A673 (cell line): ENCODE measurements at regions not wholly inside any gene's neighbourhood (a gene's known extent, or its start where the extent isn't known, plus 50 kb on each side); places are given as distances from the start of the nearest gene placed in this dataset.

Experiments used
- BruUV-seq: library from RNA; stranded (reverse); fragments of 400-500 nt; replicated peaks from 2 replicates; lab custom pipeline; 2021; lab: Mats Ljungman, UMichigan
- CTCF ChIA-PET: fragments of 300-600 bp; sonication (Branson Sonifier 250); formaldehyde crosslinking; loops from one replicate; lab custom pipeline; 2022; ENCODE audit warnings: antibody characterized with exemption; lab: Charles Lee
- POLR2A ChIA-PET: fragments of 300-600 bp; sonication (Branson Sonifier 250); formaldehyde crosslinking; loops from one replicate; lab custom pipeline; 2022; ENCODE audit warnings: antibody characterized with exemption; ENCODE audit not compliant: low non-redundant PET; lab: Charles Lee
- DNase-seq: peaks from one replicate; pipeline ENCODE4 v3.0.0-alpha.2; 2015; ENCODE audit warnings: low spot score
- H3K27ac ChIP-seq: fragments of 200-600 bp; sonication (generic); 2 replicates; pipeline ENCODE4 v1.5.1; 2016; ENCODE audit warnings: mixed run types, low read depth, mild to moderate bottlenecking, mixed read lengths, antibody characterized with exemption, low read length; ENCODE audit not compliant: poor library complexity, severe bottlenecking
- H3K27me3 ChIP-seq: fragments of 200-600 bp; sonication (generic); replicated peaks from 2 replicates; pipeline ENCODE4 v1.6.1; 2017; ENCODE audit warnings: mixed run types, low read depth, mild to moderate bottlenecking, mixed read lengths, antibody characterized with exemption, low read length; ENCODE audit not compliant: insufficient read depth, poor library complexity
- H3K36me3 ChIP-seq: fragments of 200-600 bp; sonication (generic); 2 replicates; pipeline ENCODE4 v1.6.1; 2016; ENCODE audit warnings: mixed run types, mild to moderate bottlenecking, mixed read lengths, antibody characterized with exemption, low read length; ENCODE audit not compliant: insufficient read depth, poor library complexity, severe bottlenecking
- H3K4me1 ChIP-seq: fragments of 200-600 bp; sonication (generic); 2 replicates; pipeline ENCODE4 v1.6.1; 2017; ENCODE audit warnings: mixed run types, mild to moderate bottlenecking, mixed read lengths, antibody characterized with exemption, low read length; ENCODE audit not compliant: insufficient read depth, poor library complexity, severe bottlenecking
- H3K4me3 ChIP-seq: fragments of 200-600 bp; sonication (generic); 2 replicates; pipeline ENCODE4 v1.5.1; 2016; ENCODE audit warnings: low read depth, mixed run types, mild to moderate bottlenecking, mixed read lengths, low read length; ENCODE audit not compliant: poor library complexity, severe bottlenecking
- H3K9me3 ChIP-seq: fragments of 200-600 bp; sonication (generic); 2 replicates; pipeline ENCODE4 v1.6.1; 2016; ENCODE audit warnings: mixed run types, low read depth, mild to moderate bottlenecking, mixed read lengths, antibody characterized with exemption, low read length; ENCODE audit not compliant: poor library complexity, severe bottlenecking
- EZH2 ChIP-seq: fragments of 200-600 bp; sonication (generic); IDR thresholded peaks from 2 replicates; pipeline ENCODE4 v1.6.1; 2017; ENCODE audit warnings: borderline replicate concordance, low read depth, mild to moderate bottlenecking, mixed read lengths, antibody characterized with exemption, low read length; ENCODE audit not compliant: poor library complexity, severe bottlenecking
- intact Hi-C: fragments of 100-400 bp; cut with micrococcal nuclease; formaldehyde crosslinking; loops from one replicate; pipeline ENCODE4 v1.10.0; 2022; ENCODE audit not compliant: unreplicated experiment
- TF ChIP-seq, protein P1 (sequence below): fragments of 300-800, 200-600 bp; sonication (generic); conservative IDR thresholded peaks from 2 replicates; pipeline ENCODE4 v1.5.1; 2017; ENCODE audit warnings: low read depth, mild to moderate bottlenecking, antibody characterized with exemption, low read length, moderate library complexity, mixed read lengths

GRCh38 chr11:81887671-81888070 is 846.0 kb downstream of the FAM181B start:
- Histone ChIP-seq H3K4me3 (no peak overlapping the region), H3K27ac (no peak overlapping the region), H3K4me1 (no peaks in the 10 kb centered on the region), H3K27me3 (no peaks in the 10 kb centered on the region), H3K9me3 (no peaks in the 10 kb centered on the region), H3K36me3 (no peaks in the 10 kb centered on the region)
- CTCF ChIA-PET = no interaction called here
- DNase-seq = no peak
- POLR2A ChIA-PET = no interaction called here
- intact Hi-C loops = no loop called here
- no peak for TF ChIP-seq EZH2
- TF ChIP-seq, protein P1, sequence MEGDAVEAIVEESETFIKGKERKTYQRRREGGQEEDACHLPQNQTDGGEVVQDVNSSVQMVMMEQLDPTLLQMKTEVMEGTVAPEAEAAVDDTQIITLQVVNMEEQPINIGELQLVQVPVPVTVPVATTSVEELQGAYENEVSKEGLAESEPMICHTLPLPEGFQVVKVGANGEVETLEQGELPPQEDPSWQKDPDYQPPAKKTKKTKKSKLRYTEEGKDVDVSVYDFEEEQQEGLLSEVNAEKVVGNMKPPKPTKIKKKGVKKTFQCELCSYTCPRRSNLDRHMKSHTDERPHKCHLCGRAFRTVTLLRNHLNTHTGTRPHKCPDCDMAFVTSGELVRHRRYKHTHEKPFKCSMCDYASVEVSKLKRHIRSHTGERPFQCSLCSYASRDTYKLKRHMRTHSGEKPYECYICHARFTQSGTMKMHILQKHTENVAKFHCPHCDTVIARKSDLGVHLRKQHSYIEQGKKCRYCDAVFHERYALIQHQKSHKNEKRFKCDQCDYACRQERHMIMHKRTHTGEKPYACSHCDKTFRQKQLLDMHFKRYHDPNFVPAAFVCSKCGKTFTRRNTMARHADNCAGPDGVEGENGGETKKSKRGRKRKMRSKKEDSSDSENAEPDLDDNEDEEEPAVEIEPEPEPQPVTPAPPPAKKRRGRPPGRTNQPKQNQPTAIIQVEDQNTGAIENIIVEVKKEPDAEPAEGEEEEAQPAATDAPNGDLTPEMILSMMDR = no peak
- no TSS peak for BruUV-seq

GRCh38 chr11:81886406-81887075 is 847.1 kb downstream of the FAM181B start:
- Histone ChIP-seq H3K27ac (no peak overlapping the region), H3K4me1 (no peaks in the 10 kb centered on the region), H3K36me3 (no peaks in the 10 kb centered on the region), H3K4me3 (no peak overlapping the region), H3K9me3 (no peaks in the 10 kb centered on the region), H3K27me3 (no peaks in the 10 kb centered on the region)
- BruUV-seq = no TSS peak
- DNase-seq = no peak
- CTCF ChIA-PET = no interaction called here
- intact Hi-C loops = no loop called here
- TF ChIP-seq EZH2 = no peak
- TF ChIP-seq, protein P1 = no peak
- POLR2A ChIA-PET = no interaction called here

DNA sequence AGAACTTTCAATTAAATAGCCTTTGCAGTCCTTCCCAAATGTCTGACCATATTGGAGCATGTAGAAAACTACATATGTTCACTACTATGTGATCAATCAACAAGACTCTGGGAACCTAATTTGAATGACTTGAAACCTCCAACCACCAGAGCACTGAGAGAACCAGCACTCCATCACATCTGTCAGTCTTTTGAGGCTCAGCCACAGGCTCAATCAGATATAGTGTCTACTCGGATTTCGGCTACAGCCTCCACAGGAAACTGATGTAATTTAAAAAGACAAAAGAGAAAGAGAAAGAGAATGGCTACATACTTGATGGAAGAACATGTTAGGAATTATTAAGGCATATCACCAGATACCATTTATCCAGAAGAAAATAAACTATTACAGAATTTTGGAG is 859.0 kb downstream of the FAM181B start:
- no TSS peak for BruUV-seq
- intact Hi-C loops = no loop called here
- no peak for TF ChIP-seq EZH2
- TF ChIP-seq, protein P1 = no peak
- ChIA-PET POLR2A (no interaction called here), CTCF (no interaction called here)
- no peaks in the 10 kb centered on the region for H3K9me3 ChIP-seq
- H3K4me1 ChIP-seq = no peaks in the 10 kb centered on the region
- no peaks in the 10 kb centered on the region for H3K36me3 ChIP-seq
- H3K27ac ChIP-seq = no peak overlapping the region
- H3K4me3 ChIP-seq = no peak overlapping the region
- no peaks in the 10 kb centered on the region for H3K27me3 ChIP-seq
- DNase-seq = peak; percentile 14
